NCI-H2227 treated with DMSO at 0.1 percent for 48 hours (cell line): ENCODE measurements at regions not wholly inside any gene's neighbourhood (a gene's known extent, or its start where the extent isn't known, plus 50 kb on each side); places are given as distances from the start of the nearest gene placed in this dataset.
"Not testable (repeated sequence)": the region's sequence is repeated elsewhere in the genome, so short reads cannot be mapped to it uniquely, and the experiment has no call there.

Experiments used
- DNase-seq: peaks from one replicate; lab custom pipeline; 2025; lab: John Stamatoyannopoulos, UW

DNA sequence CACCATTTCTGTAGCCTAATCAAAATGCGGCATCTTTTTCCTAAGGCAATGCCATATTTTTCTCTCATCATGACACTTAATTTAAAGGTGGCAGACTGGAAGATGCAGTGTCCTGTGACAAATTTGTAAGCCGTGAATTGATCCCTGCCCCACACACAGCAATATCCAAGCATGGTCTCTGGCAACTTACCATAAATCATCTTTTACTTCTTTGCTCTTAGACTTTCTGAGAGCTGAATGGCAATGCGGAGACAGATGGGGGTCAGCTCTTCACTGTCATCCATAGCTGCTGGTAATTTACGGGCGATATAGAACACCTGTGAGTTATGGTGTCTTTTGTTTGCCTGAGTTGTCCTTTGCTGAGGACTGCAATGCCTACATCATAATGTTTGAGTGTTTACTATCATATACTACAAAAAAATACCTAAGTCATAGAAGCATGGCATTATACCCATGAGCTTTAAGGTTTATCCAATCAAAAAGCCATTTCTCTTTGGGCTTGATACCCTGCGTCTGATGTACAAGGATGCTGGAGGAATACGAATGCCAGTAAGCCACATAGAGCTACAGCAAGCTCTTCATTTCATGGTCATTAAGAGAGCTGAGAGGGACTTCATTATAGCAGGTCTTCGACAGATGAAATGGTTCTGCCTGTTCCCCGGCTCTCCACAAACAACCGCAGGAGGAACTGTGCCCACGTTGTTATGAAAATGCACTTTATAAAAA lies 148.1 kb downstream of the TRIML1 start:
- no peak for DNase-seq

DNA sequence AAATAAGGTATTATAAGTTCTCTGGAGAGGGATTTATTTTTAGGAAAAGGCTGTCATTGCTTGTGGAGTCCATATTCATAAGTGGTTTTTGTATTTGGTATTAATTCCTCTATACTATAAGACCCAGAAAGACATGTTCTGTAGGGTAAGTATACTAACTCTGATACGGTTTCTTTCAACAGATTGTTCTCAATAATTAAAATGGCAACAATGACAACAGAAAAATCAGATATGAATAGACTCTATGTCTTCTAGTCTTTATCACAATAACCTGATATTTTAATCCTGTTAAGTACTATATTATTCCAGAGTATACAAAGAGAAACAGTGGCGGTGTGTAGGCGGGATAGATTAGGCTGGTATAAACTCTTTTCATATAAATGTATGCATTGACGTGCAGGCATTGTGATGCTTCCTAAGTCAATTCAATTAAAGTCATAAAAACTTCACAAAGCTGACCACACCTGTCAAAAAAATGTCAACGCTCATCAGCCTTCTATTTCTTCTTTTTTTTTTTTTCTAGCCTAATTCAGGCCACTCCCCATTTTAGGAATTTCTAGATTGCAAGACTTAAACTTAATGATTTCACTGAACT lies 150.4 kb downstream of the TRIML1 start:
- DNase-seq = no peak

DNA sequence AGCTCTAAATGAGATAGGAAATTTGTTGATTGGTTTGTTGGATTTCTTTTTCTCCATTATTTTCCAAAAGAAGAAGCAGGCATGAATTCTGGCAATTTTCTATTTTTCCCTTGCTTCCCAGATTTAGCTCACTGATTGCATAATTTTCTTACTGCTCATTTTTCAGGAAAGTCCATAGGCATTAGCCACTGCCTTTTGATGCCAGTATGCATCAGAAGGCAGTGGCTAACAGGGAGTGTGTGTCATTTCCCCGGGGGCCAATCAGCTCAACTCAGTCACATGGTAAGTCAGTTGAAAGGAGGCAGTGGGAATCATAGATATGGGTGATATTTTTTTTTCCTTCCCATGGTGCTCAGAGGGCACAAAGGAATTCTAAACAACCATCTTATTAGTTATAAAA lies 156.7 kb downstream of the TRIML1 start:
- DNase-seq = no peak

DNA sequence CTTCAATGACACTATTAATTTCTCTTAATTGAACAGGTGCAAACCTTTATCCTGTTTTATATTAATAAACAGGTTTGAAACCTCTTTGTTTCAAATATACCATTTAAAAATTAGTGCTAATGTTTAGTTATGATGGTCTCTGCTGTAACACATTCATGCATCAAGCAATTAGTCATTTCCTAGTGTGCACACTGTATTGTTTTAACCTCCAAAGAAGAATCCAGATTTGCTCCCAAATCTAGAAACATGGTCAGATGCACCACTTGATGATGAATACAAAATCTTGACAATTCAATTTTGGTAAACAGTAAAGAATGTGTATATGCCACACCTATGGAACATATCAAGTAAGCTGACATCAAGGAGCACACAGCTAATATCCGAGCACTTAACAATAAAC lies 157.1 kb downstream of the TRIML1 start:
- no peak for DNase-seq

DNA sequence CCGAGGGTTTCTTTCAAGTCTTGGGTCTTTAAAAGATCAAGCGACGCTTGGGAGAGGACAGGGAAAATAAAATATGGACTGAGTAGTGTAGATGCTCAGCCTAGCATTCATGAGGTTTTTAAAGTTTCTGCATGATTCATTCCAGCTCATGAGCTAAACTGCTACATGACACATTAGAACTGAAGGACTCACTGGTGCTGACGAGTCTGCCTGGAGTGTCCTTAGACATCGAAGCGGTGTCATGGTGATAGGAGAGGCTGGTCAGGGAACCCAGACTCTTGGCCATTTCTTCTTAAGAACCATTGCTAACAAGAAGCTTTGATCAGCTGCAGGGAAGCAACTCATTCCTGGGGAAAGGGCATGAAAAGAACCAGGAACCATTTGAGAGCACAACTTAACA lies 158.6 kb downstream of the TRIML1 start:
- no peak for DNase-seq

DNA sequence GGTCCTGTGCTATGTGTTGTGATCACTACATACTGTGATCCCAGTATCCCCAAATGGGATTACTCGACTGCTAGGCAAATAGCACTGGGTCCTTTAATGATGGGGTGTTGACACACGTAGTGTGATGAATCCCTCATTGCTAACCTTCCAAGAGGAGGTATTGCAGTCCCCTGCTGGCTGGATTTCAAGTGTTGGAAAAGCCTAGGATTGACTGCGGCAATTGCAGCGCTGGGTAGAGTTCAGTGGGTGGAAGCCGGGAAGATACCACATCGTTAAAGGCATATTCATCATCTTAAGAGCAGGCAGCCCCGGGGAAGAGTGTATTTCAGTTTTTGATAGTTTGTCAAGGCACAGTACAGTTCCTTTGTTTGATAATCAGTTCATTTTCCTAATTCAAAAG lies 159.9 kb downstream of the TRIML1 start:
- DNase-seq = no peak

DNA sequence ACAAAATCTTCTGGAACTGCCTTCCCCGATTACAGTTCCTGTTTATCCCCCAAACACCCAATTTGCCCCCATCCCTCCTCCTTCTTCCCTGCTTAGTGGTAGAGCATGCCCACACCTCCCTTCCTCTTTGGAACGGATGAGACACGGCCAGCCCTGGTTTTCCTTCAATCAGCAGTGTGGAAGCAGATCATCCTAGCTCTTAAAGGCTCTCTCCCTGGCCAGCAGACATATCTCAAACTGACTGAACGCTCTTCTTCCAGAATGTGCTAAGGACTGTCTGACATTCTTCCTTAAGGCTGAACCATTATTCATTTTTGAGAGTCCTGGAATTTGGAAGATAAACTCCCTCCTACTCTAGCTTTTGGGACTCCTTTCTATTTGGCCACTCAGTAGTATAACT lies 161.1 kb downstream of the TRIML1 start:
- no peak for DNase-seq

DNA sequence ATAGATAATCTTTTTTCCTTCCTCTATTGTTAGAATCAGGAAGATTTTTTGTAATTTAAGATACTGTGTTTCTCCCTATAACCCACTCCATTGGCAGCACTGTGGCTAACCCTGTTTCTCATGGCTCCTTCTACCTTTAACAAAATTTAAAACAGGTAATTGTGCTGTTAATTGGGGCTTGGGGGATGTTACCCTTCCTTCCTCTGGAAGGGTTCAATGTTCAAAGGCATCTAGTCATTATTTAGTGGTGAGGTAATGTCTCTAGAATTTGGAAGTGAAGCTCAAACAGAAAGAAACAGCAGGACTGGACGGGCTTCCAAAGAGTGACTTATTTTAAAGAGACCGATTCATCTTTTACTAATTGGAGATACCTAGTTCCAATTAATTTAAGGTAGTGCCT lies 166.4 kb downstream of the TRIML1 start:
- DNase-seq = no peak

DNA sequence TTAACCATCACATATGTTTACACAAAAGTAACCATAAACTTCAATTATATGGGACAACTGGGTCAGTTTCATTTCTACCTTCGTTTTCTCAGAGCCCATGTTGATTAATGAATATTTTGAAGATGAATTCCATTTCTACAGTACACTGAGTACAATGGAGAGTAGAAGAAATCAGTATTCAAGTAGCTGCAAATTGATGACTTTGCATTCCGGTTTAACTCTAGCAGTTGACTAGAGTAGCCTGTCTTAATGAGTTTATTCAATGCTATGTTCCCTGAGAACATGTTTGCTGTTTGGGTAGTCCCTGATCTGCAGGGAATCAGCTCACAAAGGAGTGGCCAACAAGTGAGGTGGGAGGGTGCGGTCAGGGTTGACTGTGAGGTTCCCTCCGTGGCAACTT lies 168.3 kb downstream of the TRIML1 start:
- DNase-seq = no peak

DNA sequence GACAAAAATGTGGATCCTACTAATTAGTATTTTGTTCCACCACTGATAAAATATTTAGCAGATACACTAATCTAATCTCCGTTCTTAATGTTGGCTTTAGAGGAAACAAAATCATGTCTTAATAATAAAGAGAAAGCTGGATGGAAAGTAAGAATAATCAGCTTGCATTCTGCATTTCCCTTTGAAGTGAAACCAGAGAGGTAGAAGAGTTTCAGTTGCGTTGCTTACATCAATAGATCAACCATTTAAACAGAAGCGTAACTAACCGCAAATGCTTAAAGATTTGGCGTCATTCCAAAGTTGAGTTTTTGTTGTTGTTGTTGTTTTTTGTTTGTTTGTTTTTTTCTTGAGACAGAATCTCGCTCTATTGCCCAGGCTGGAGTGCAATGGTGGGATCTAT lies 168.9 kb downstream of the TRIML1 start:
- DNase-seq = no peak

DNA sequence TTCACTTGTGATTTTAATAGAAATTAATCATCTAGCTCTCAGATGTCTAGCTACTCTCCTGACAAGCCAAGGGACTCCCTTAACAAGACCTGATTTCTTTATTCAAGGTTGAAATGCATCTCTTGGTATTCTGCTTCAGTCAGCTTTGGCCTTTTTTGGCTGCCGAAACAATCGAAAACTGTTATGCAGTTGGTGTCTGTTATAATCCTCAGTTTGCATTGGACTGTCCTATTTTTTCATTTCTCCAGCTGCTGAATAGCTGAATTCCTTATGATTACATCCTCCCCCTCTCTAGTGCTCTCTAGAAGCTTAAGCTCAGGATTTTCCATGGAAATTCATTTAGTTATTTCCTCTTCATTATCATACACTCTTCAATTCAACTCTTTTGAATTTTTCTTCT lies 177.2 kb downstream of the TRIML1 start:
- DNase-seq = no peak

DNA sequence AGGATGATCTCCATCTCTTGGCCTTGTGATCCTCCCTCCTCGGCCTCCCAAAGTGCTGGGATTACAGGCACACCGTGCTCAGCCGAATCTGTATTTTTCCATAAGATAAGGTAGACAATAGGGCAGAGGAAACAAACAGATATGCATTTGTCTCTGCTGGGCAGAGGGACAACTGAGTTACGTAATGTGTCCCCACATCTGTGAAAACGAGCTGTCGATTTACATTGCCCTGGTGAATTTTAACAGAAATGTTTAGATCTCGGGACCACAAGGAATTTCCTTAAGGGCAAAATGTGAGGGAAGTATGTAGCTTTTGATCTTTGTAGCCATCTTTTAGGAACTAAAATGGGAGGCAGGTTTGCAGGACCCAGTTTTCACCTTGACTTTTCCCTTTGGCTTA lies 189.7 kb downstream of the TRIML1 start:
- no peak for DNase-seq

DNA sequence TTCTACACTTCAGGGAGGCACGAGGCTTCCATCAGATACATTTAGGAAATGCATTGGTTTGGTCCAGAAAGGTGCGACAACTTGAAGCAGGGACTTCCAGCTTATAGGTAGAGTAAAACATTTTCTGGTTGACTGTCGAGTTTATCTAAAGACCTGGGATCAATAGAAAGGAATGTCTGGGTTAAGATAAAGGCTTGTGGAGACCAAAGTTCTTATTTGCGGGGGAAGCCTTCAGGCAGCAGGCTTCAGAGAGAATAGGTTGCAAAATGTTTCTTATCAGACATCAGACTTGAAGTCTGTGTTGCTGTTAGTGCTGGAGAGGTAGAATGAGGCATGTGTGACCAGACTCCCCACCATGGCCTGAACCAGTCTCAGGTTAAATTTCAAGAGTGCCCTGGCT lies 190.3 kb downstream of the TRIML1 start:
- no peak for DNase-seq

DNA sequence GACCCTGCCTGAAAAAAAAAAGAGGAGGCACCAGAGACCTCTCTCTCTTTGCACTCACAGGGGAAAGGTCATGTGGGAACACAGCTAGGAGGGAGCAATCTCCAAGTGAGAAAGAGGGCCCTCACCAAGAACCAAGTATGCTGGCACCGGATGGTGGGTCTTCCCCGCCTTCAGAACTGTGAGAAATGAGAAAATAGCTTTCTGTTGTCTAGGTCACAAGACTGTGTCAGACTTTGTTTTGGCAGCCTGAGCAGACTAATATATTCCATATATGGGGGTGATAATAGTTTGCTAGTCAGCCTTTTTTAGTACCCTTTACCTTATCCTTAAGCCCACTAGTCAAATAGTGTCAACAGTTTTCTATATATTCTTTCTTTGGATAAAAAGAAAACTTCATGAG lies 193.0 kb downstream of the TRIML1 start:
- no peak for DNase-seq

DNA sequence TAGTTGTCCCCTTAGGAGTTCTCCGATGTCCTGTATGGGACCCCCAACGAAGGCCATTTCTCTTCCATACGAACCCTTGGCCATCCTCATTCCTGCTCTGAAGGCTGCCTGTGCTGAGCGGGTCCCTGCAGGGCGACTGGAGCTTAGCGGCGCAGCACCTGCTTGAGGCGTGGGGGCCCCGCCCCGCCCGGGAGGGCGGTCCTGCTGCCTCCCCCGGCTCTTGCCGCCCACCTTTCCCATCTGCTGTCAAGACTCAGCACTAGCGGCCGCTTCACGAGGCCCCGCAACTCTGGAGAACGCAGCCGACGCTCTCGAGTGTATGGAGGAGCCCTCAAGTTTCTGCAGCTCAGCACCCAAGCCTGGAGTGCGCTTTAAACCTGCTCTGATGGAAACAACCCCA lies 197.7 kb downstream of the TRIML1 start:
- no peak for DNase-seq

DNA sequence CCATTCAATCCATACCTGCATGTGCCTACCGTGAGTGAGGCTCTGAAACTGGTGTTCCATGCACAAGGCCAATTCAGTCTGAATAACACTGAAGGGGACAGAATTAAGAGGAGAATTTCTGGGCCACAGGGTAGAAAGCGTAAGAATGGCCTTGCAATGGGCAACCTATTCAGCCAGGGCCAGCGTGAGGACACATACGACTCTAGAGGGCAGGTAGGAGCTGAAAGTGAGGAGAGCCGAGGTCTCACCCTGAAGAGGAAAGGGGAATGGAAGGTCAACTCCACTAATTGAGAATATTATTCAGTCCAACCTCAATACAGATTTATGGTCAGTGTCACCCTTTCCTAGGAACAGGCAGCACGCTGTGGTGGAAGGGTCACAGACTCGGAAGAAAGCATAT lies 202.2 kb downstream of the TRIML1 start:
- no peak for DNase-seq

DNA sequence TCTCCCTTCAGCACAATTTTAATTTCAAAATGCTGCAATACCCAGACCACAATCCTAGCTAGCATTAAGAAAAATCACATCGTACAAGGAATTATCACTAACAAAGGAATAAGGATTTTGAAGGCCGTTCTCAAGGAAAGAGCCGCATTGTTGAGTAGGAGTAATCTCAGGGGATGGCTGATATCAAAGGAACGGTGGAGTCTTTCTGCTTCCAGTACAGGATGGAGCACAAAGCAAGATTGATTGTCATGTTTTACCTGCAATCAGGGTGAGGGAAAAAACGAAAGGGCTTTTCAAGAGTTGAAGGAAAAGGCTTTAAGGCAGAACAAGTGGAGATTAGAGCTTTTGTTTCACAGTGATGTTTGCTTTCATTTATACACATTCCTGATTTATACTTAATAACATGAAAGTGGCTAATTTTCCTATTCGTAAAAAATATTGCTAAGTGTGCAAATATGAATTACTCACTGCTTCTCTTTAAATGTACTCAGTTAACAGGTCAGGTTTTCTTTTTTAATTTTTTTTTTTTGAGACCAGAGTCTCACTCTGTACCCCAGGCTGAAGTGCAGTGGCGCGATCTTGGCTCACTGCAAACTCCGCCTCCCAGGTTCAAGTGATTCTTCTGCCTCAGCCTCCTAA lies 207.0 kb downstream of the TRIML1 start:
- DNase-seq = no peak

DNA sequence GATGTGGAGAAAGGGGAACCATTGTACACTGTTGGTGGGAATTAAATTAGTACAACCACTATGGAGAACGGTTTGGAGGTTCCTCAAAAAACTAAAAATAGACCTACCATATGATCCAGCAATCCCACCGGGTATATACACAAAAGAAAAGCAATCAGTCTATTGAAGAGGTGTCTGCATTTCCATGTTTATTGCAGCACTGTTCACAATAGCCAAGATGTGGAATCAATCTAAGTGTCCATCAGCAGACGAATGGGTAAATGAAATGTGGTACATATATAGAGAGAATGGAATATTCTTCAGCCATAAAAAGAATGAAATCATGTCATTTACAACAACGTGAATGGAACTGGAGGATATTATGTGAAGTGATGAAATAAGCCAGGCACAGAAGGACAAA lies 208.1 kb downstream of the TRIML1 start:
- no peak for DNase-seq

DNA sequence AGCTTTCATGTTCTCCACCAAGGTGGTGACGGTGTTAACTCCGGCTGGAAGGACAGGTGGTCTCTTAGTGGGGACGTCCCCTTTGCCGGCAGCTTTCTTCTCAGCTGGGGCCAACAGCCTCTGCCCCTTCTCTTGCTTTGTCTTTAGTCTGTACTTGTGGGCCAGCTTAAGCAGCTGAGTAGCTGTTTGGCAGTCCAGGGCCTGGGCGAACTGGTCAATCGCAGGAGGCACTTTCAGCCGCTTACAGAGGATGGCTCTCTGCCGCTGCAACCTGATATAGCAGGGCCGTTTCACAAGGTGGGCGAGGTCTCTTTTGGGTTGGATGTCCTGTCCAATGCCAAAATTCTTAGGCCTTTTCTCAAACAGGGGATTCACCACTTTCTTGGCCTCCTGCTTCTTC lies 210.3 kb downstream of the TRIML1 start:
- DNase-seq = not testable (repeated sequence)

DNA sequence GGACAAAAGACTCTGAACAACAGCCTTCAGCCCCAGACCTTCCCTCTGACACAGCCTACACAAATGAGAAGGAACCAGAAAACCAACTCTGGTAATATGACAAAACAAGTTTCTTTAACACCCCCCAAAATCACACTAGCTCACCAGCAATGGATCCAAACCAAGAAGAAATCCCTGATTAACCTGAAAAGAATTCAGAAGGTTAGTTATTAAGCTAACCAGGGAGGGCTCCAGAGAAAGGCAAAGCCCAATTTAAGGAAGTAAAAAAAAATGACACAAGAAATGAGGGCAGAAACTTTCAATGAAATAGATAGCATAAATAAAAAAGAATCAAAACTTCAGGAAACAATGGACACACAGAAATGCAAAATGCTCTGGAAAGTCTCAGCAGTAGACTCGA lies 224.0 kb downstream of the TRIML1 start:
- DNase-seq = no peak

DNA sequence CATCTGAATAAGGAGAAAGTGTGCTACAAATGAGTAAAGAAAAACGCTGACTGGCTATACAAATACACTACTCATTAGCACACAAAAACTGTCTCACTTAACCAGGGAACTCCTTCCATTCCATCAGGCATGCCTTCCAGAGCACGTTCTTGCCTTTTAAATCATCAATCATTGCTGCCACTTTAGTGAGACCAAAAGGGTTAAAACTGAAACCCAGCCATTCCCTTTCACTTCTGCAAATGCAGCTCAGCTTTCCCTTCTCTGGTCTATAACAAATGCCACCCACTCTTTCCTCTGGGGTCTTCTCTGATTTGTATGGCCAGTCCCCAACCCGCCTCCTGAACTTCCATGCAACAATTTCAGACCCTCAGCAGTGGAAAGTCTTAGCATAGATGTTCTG lies 231.5 kb downstream of the TRIML1 start:
- no peak for DNase-seq

DNA sequence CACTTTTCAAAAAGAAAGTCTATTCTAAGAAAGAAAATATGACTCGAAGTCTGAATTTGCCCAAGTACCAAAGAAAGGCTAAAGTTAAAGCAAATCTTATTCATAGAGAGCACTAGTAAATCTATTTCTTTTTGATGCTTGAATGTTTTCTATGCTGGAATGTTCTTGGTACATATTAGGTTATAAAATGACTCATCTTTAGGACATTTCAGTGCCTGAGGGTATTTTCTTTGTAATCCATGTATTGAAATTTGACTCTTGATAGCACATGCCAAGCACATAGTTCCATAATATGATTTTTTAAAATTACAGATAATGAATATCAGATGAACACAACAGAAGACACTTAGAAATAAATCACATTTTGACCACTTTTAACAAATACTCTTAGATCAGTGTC lies 232.8 kb downstream of the TRIML1 start:
- DNase-seq = no peak

DNA sequence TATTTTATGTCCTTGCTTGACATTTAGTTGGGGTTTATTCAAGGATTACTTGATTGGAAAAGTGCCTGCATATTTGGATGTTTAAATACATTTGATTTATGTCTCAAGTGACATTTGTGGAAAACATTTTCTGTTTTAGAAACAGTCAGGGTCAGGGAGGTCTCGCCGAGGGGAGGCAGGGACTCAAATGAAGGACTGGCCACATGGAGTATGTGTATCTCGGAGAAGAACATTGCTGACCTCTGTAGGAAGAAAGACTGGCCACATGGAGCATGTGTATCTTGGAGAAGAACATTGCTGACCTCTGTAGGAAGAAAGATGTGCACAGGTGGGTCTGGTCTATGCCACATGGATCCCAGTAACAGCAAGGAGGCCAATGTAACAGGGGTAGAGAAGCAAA lies 233.6 kb downstream of the TRIML1 start:
- DNase-seq = no peak

DNA sequence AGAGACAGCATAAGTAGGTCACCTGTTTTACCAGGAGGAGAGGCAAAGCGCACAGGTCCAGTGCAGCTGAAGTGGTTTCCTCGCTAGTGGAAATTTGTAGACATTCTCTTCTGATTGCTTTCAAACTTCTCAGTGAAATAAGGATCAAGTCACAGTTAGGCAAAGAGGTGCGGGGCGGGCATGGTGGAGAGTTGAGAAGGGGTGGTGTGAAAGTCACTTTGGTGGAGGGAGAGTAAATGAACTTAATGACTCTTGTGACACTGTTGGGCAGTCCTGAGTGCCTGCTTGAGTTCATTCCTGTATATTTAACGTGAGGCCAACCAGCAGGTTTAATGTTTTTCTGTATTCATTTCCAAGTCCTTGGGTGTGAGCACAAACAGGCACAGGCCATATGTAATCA lies 235.6 kb downstream of the TRIML1 start:
- no peak for DNase-seq
